Trophoblast cell (in vitro differentiated cells and primary cell): ENCODE measurements at regions not wholly inside any gene's neighbourhood (a gene's known extent, or its start where the extent isn't known, plus 50 kb on each side); places are given as distances from the start of the nearest gene placed in this dataset.

Experiments used
- DNase-seq, 2 donors: peaks; one replicate each; pipeline ENCODE4 v3.0.0-alpha.2; 2016
- H2AFZ ChIP-seq: 2 replicates; pipeline ENCODE4 v1.6.1; 2013; ENCODE audit warnings: low read length, moderate library complexity, mild to moderate bottlenecking; ENCODE audit not compliant: insufficient read depth, poor library complexity
- H2AK5ac ChIP-seq: 2 replicates; pipeline ENCODE4 v1.6.1; 2013; ENCODE audit warnings: mild to moderate bottlenecking, low read length
- H2BK120ac ChIP-seq: 2 replicates; pipeline ENCODE4 v1.6.1; 2013; ENCODE audit warnings: low read length, mild to moderate bottlenecking, moderate library complexity; ENCODE audit not compliant: insufficient read depth, poor library complexity
- H2BK12ac ChIP-seq: 2 replicates; pipeline ENCODE4 v1.6.1; 2013; ENCODE audit warnings: mild to moderate bottlenecking, low read length, moderate library complexity
- H2BK5ac ChIP-seq: 2 replicates; pipeline ENCODE4 v1.6.1; 2013; ENCODE audit warnings: low read length, low read depth, moderate library complexity, mild to moderate bottlenecking; ENCODE audit not compliant: poor library complexity
- H3K14ac ChIP-seq: 2 replicates; pipeline ENCODE4 v1.6.1; 2013; ENCODE audit warnings: mild to moderate bottlenecking, low read length
- H3K18ac ChIP-seq: 2 replicates; pipeline ENCODE4 v1.6.1; 2013; ENCODE audit warnings: mild to moderate bottlenecking, low read length
- H3K23ac ChIP-seq: 2 replicates; pipeline ENCODE4 v1.6.1; 2013; ENCODE audit warnings: low read length
- H3K27ac ChIP-seq: 2 replicates; pipeline ENCODE4 v1.5.1; 2013; ENCODE audit warnings: low read depth, mild to moderate bottlenecking, inconsistent platforms, low read length, moderate library complexity
- H3K27me3 ChIP-seq: 2 replicates; pipeline ENCODE4 v1.6.1; 2013; ENCODE audit warnings: inconsistent platforms, mild to moderate bottlenecking, low read length, moderate library complexity; ENCODE audit not compliant: insufficient read depth
- H3K36me3 ChIP-seq, 2 experiments: 1 replicate in 1 of 2; 2 replicates in 1 of 2; pipeline ENCODE4 v1.6.1; 2013; ENCODE audit warnings: low read length in 2 of 2, mild to moderate bottlenecking in 2 of 2, moderate library complexity in 1 of 2; ENCODE audit not compliant: insufficient read depth in 2 of 2, control insufficient read depth in 1 of 2
- H3K4ac ChIP-seq: 2 replicates; pipeline ENCODE4 v1.6.1; 2013; ENCODE audit warnings: low read depth, mild to moderate bottlenecking, low read length, moderate library complexity
- H3K4me1 ChIP-seq, 2 experiments: 1 replicate in 1 of 2; 2 replicates in 1 of 2; pipeline ENCODE4 v1.6.1; 2013; ENCODE audit warnings: low read length in 2 of 2, mild to moderate bottlenecking in 2 of 2, moderate library complexity in 1 of 2; ENCODE audit not compliant: insufficient read depth in 2 of 2, control insufficient read depth in 1 of 2
- H3K4me2 ChIP-seq: 2 replicates; pipeline ENCODE4 v1.6.1; 2013; ENCODE audit warnings: inconsistent platforms, mild to moderate bottlenecking, low read length, moderate library complexity
- H3K4me3 ChIP-seq: 2 replicates; pipeline ENCODE4 v1.5.1; 2013; ENCODE audit warnings: mild to moderate bottlenecking, low read depth, low read length, inconsistent platforms
- H3K79me1 ChIP-seq: one replicate; pipeline ENCODE4 v1.6.1; 2013; ENCODE audit warnings: low read length
- H3K79me2 ChIP-seq: 2 replicates; pipeline ENCODE4 v1.6.1; 2013; ENCODE audit warnings: low read length, mild to moderate bottlenecking; ENCODE audit not compliant: control insufficient read depth, insufficient read depth, poor library complexity
- H3K9ac ChIP-seq: 2 replicates; pipeline ENCODE4 v1.6.1; 2013; ENCODE audit warnings: mild to moderate bottlenecking, low read length
- H3K9me3 ChIP-seq: 2 replicates; pipeline ENCODE4 v1.6.1; 2013; ENCODE audit warnings: low read depth, mild to moderate bottlenecking, control low read depth, inconsistent platforms, low read length; ENCODE audit not compliant: insufficient read depth
- H4K12ac ChIP-seq: 2 replicates; pipeline ENCODE4 v1.6.1; 2013; ENCODE audit warnings: low read depth, mild to moderate bottlenecking, low read length, moderate library complexity
- H4K8ac ChIP-seq: 2 replicates; pipeline ENCODE4 v1.6.1; 2013; ENCODE audit warnings: low read depth, mild to moderate bottlenecking, low read length, moderate library complexity
- H4K91ac ChIP-seq: one replicate; pipeline ENCODE4 v1.6.1; 2013; ENCODE audit warnings: low read depth, mild to moderate bottlenecking, low read length, moderate library complexity
- WGBS: extraction: QIAGEN DNeasy Blood & Tissue Kit; methylation state at CpG from one replicate; pipeline ENCODE4 v1.1.7; 2013; ENCODE audit warnings: missing lambda C conversion rate; ENCODE audit not compliant: insufficient read length, insufficient coverage; ENCODE audit errors: extremely low coverage; 5-methylcytosine and 5-hydroxymethylcytosine counted together

GRCh38 chr12:28622406-28622805 is 432.1 kb downstream of the CCDC91 start:
- no CpG with 5 or more reads among the region's 3 CpGs for WGBS
- no peak overlapping the region for H3K4ac ChIP-seq
- H2BK120ac ChIP-seq = no peak overlapping the region
- H2BK12ac ChIP-seq = no peak overlapping the region
- no peaks in the 10 kb centered on the region for H3K36me3 ChIP-seq
- no peak overlapping the region for H2BK5ac ChIP-seq
- H2AFZ ChIP-seq = no peak overlapping the region
- H4K8ac ChIP-seq = no peak overlapping the region
- no peaks in the 10 kb centered on the region for H3K9me3 ChIP-seq
- no peak overlapping the region for H2AK5ac ChIP-seq
- H4K12ac ChIP-seq = no peak overlapping the region
- H3K79me2 ChIP-seq = no peaks in the 10 kb centered on the region
- H3K4me1 ChIP-seq = no peaks in the 10 kb centered on the region
- no peak for DNase-seq
- no peak overlapping the region for H3K23ac ChIP-seq
- no peak overlapping the region for H3K4me2 ChIP-seq
- no peak overlapping the region for H4K91ac ChIP-seq
- H3K79me1 ChIP-seq = no peaks in the 10 kb centered on the region
- no peak overlapping the region for H3K9ac ChIP-seq
- H3K4me3 ChIP-seq = no peak overlapping the region
- no peak overlapping the region for H3K18ac ChIP-seq
- H3K27ac ChIP-seq = no peak overlapping the region
- no peak overlapping the region for H3K14ac ChIP-seq
- no peaks in the 10 kb centered on the region for H3K27me3 ChIP-seq

GRCh38 chr12:28626504-28626903 is 436.2 kb downstream of the CCDC91 start:
- WGBS = no CpG with 5 or more reads among the region's 3 CpGs
- H2BK120ac ChIP-seq = no peak overlapping the region
- H2AFZ ChIP-seq = no peak overlapping the region
- no peak overlapping the region for H3K4me3 ChIP-seq
- H3K4ac ChIP-seq = no peak overlapping the region
- H3K4me1 ChIP-seq = no peaks in the 10 kb centered on the region
- no peak overlapping the region for H3K4me2 ChIP-seq
- H3K27ac ChIP-seq = no peak overlapping the region
- no peak for DNase-seq
- H3K27me3 ChIP-seq = no peaks in the 10 kb centered on the region
- H3K9me3 ChIP-seq = no peaks in the 10 kb centered on the region
- no peak overlapping the region for H2BK5ac ChIP-seq
- H4K8ac ChIP-seq = no peak overlapping the region
- H3K79me1 ChIP-seq = no peaks in the 10 kb centered on the region
- no peaks in the 10 kb centered on the region for H3K79me2 ChIP-seq
- no peak overlapping the region for H2BK12ac ChIP-seq
- H3K14ac ChIP-seq = no peak overlapping the region
- H3K23ac ChIP-seq = no peak overlapping the region
- H3K36me3 ChIP-seq = no peaks in the 10 kb centered on the region
- no peak overlapping the region for H3K9ac ChIP-seq
- H4K91ac ChIP-seq = no peak overlapping the region
- H2AK5ac ChIP-seq = no peak overlapping the region
- no peak overlapping the region for H4K12ac ChIP-seq
- H3K18ac ChIP-seq = no peak overlapping the region

- Histone ChIP-seq H3K4me3 (no peak overlapping the region), H3K27me3 (no peaks in the 10 kb centered on the region), H3K4me1 (no peaks in the 10 kb centered on the region), H3K18ac (no peak overlapping the region), H3K9me3 (no peaks in the 10 kb centered on the region), H3K79me2 (no peaks in the 10 kb centered on the region), H4K8ac (no peak overlapping the region), H3K79me1 (no peaks in the 10 kb centered on the region), H2BK12ac (no peak overlapping the region), H2AK5ac (no peak overlapping the region), H4K91ac (no peak overlapping the region), H3K9ac (no peak overlapping the region), H3K4ac (no peak overlapping the region), H3K4me2 (no peak overlapping the region), H3K36me3 (no peaks in the 10 kb centered on the region), H2BK5ac (no peak overlapping the region), H3K27ac (no peak overlapping the region), H4K12ac (no peak overlapping the region), H2AFZ (no peak overlapping the region), H3K14ac (no peak overlapping the region), H2BK120ac (no peak overlapping the region), H3K23ac (no peak overlapping the region)
- DNase-seq = no peak
- no CpG with 5 or more reads among the region's 7 CpGs for WGBS
Observed at GRCh38 chr12:28629691-28630090, 439.4 kb downstream of the CCDC91 start.

GRCh38 chr12:28631831-28632230 is 441.6 kb downstream of the CCDC91 start:
- Histone ChIP-seq H3K4me2 (no peak overlapping the region), H3K4me3 (no peak overlapping the region), H3K27ac (no peak overlapping the region), H4K12ac (no peak overlapping the region), H3K14ac (no peak overlapping the region), H3K79me1 (no peaks in the 10 kb centered on the region), H2AFZ (no peak overlapping the region), H2BK12ac (no peak overlapping the region), H4K8ac (no peak overlapping the region), H3K4ac (no peak overlapping the region), H3K4me1 (no peaks in the 10 kb centered on the region), H3K9me3 (no peaks in the 10 kb centered on the region), H3K23ac (no peak overlapping the region), H4K91ac (no peak overlapping the region), H3K36me3 (no peaks in the 10 kb centered on the region), H2BK120ac (no peak overlapping the region), H3K18ac (no peak overlapping the region), H3K79me2 (no peaks in the 10 kb centered on the region), H2AK5ac (no peak overlapping the region), H2BK5ac (no peak overlapping the region), H3K27me3 (no peaks in the 10 kb centered on the region), H3K9ac (no peak overlapping the region)
- WGBS = no CpG with 5 or more reads among the region's 7 CpGs
- DNase-seq = no peak
